GM21576 (cell line): ENCODE measurements at regions not wholly inside any gene's neighbourhood (a gene's known extent, or its start where the extent isn't known, plus 50 kb on each side); places are given as distances from the start of the nearest gene placed in this dataset.
A peak's percentile ranks its signal among the peaks of the same experiment; 100 is the strongest.

Experiments used
- ATAC-seq: cut with Tn5 transposase; IDR thresholded peaks from one replicate; pipeline ENCODE4 v1.9.1; 2021; ENCODE audit warnings: mild to moderate bottlenecking, moderate library complexity; ENCODE audit not compliant: unreplicated experiment

DNA sequence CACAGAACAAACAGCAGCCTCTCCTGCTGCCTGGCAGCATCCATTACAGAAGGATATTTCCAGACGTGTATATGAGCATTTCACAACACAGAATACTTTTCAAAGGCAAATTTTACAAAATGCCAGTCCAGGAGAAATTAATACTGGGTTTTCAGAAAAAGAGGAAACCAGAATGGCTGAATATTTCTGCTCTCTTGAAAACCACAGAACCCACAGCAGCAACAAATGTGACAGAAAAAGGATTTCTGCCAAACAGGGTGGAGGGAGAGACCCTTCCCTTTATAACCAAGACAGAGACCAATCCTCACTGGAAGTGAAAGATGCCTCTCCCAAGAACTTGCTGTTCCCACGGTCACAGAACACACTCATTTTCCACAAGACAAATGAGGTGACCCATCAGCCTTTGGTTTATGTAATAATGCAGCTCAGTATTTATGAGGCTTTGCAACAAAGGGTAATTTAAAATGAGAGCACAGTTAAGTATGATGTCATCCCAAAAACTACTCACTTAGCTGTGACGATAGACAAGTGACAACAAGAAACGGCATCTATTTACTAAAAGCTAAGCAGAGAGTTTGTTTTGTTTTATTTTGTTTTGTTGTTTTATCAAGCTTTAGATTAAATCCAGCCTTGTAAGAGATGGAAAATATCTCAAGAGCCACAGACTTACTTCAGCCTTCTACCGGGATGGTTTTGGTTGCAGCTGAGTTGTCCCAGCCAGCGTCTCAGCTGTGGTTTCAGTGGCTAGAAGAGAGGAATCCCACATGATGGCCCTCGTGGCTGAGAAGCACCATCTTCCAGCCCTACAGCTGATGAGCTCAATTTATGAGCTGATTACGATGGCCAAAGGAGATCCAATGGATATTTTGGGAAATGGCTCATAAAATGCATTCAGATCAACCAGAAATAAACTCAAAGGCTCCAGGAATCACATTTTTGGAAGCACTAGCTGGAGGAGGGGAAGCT, 249.3 kb upstream of the AGAP1 start:
- ATAC-seq: no peak

DNA sequence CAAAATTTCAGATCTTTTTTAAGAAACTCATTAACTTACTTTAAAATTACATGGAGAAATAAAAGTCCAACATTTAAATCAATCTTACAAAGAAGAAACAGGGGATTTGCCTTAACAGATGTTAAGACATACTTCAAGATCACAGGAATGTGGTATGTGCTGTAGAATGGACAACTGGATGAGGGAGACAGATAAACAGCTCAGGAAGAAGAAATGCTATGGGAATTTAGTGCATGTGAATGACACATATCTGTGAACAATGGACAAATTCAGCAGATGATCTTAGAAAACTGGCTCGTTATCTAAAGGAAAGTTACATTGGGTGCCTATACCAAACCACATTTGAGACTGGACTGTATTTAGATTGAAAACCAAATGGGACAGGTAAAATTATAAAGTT, 246.8 kb upstream of the AGAP1 start:
- ATAC-seq: no peak

DNA sequence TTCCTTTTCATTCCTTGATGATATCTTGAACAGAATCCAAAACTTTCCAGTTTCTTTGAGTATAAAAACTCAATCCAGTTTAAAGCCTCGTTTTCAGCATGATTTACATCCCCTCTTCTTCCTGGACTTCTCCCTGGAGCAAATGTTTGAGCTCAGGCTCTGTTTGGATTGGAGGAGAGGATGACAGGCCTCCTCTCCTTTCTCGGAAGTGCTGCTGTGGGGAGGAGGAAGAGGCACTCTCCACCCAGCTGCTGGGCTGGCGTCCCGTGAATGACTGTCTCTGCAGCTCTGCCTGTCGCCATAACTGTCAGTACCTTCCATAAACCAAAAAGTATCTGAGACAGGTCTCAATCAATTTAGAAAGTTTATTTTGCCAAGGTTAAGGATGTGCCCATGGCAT, 238.2 kb upstream of the AGAP1 start:
- ATAC-seq: no peak

DNA sequence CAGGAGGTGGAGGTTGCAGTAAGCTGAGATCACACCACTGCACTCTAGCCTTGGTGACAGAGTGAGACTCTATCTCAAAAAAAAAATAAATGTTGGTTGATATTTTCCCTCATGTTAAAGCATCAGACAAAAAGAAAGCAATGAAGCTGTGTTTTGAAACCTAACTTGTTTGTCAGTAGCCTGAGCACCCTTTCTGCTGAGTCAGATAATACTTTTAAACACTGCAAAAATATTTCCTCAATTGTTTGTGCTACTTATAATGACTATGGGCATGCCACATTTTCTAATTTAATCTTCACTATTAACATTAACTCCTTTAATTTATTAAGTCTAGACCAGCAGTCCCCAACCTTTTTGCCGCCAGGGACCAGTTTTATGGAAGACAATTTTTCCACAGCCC, 236.3 kb upstream of the AGAP1 start:
- no peak for ATAC-seq

DNA sequence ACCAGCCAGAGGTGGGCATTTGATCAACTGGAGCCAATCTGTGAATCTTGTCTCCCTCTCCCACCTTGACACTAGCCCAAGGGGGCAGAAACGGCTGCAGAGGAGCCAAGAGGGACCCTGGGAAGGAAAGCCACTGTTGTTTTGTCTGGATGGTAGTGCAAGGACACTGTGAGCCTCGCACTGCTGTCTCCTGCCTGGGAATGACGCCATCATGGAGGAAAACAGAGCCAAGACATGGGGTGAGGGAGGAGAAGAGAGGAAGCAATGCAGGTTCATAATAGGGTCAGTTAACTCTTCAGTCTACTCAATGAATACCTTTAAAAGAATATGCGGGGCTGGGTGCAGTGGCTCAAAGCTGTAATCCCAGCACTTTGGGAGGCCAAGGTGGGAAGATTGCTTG, 231.1 kb upstream of the AGAP1 start:
- ATAC-seq: no peak

DNA sequence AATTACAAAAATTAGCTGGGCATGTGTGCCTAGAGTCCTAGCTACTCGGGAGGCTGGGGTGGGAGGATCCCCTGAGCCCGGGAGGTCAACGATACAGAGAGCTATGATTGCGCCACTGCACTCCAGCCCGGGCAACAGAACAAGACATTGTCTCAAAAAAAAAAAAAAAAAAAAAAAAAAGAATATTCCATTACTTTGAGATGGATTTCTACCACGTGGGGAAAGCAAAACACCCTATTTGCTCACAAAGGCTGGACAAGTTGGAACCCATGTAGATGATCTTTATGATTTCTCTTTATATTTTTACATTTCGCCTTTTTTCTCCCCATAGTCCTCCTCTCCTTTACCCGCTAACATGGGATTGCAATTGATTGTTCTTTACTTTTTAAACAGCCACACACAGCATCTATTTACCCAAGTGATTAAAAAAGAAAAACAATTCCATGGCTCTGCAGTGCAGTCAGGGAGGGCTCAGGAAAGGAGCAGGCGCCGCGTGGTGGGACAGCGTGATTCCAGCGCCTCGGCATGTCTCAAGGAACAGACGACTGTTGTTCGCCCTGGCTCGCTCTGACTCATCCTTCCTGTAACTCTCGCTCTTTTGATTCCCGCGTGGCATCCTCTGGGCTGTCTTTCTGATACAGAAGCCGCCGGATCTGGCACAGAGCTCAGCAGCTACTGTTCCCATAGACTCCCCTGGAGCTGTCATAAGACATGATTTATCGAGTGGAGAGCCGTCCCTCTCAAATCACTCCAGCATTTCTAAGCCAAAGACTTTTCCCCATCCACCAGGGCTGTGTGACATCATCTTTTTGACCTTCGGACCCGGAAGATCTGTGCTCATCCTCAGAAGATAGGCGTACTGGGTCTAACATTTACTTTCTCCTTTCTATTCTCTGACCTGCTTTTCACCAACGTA, 230.4 kb upstream of the AGAP1 start:
- no peak for ATAC-seq

DNA sequence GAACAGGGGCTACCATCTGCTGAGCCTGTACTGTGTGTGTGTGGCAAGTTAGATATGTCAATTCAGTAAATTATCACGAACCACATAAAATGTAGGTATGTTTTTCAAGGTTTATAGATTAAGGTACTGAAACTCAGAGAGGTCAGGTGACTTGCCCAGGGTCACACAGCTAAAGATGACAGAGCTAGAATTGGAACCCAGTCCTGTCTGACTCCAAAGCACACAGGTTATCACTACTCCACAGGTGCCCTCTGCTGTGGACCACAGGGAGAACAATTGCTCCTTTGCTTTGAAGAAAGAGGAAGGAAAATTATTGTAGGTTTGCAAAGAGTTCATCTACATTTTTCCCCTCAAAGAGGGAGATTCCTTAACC, 229.7 kb upstream of the AGAP1 start:
- ATAC-seq: no peak

DNA sequence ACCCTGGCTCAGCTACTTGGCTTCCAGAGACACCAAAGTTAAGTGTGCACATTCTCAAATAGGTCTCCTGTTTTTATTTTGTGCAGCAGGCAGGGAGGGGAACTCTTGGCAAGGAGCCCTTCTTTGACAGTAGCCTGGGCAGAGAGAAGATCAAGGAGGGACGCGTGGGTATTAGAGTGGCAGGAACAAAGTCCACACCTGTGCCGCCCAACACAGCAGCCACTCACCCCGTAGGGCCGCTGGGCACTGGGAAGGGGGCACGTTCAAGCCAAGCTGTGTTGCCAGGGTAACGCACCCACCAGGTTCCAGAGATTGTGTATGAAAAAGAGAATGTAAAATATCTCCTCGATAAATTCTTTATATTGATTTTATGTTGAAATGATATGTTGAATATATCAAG, 229.3 kb upstream of the AGAP1 start:
- no peak for ATAC-seq

DNA sequence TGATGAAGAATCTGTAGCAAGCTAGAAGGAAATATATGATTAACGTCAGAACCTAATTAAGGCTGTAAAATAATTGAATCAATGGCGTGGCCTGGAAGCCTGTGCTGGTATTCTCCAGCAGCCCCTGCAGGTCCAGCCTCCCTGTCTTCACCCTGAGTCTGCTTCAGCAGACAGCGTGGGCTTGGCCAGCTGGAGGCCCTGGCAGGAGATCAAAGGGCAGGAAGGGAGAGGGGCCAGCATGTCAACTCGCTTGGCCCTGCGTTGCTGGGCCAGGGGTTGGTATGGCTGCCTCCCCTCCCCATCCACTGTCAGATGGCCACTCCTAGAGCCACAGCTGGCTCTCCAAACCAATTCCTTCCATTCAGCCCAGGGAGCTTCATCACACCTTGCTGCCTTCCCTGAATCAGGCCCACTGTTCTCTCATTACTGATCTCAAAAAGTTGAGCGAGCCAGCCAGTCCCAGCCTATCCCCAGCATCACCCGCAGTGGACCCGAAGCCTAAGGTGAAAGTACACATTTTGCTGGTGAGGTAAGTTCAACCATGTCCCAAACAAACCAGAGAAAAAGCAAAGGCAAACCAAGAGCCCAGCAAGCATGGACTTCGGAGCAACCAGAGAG, 228.4 kb upstream of the AGAP1 start:
- no peak for ATAC-seq

DNA sequence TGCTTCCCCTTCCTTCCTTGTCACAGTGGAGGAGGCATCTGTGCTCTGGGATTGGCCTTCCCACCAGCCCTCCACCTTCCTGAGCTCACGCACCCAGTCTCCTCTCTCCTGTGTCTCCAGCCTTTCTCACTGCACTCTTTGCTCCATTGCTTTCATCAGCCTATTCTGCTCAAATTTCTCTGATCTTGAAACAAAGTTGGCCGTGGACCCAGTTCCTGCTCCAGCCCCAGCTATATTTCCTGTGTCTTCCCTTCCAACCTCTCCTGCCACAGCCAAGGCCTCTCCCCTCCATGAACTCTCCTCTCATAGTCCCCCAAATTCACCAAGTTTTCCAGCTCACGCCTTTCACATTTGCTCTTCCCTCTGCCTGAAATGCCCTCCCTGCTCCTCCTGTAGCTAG, 226.6 kb upstream of the AGAP1 start:
- ATAC-seq: no peak

DNA sequence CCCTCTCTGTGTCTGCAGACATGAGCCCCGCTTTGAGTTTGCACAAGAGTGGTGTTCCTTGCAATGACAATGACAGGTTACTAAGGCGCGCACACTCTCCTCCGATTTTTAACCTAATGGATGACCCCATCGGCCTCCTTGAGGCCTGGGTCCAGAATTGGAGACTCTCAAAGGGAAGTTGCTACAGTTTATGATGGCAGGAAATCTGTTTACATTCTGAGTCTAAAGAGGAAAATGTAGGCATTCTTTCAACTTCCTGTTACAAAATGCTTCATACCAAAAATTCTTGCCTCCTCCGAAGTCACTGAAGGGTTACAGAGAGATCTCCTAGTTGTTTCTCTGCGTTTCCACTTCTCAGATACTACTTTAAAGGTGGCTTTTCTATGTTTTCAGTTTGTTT, 225.3 kb upstream of the AGAP1 start:
- no peak for ATAC-seq

DNA sequence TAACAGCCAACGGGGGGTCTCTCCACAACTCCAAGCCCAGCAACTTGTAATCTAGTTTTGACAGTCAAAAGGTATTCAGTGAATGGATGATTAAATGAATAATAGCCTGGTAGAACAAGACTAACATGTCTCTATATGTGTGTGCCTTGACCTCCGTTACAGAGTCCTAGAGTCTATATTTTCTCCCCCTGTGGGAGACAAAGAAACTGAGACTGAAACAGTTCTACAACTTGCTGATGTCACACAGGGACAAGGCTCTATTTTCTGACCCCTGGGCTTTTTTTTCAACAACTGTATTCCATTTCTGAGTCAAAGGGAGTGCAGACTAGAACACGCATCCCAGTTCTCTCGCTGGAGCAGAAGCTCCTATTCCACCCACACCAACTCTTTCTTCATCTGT, 223.6 kb upstream of the AGAP1 start:
- ATAC-seq: no peak

DNA sequence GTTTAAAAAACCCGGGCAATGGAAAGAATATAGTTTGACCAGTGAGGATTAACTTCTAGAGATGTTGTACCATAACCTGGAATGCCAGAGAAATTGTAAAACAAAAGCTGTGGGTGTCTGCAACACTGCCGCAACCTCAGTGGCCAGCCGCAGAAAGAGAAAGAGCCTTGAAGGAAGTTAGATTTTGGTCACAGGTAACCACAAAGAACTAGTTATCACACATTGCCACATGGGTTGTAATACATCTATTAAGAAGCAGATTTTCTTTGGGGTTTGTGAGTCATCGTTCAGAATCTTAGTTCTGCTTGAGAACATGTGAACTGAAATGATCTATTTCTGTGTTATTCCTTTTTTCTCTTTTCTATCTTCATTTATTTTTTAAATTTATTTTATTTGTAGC, 222.9 kb upstream of the AGAP1 start:
- ATAC-seq: peak; percentile 96

DNA sequence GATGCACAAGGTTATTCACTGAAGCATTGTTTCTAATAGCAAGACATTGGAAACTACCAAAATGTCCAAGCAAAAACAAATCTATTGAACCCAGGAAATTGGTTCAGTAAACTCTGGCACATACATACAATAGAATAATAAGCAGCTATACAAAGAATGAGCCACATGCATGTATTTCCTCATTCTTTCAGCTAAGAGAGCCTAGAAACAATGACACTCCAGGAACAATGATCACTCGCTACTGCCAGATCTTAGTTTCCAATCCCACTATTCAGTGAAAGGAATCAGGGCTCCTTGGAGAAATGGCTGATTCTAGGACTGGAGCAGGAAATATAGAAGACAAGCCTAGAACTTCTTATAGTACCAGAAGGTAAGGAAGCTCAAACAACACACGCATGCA, 221.9 kb upstream of the AGAP1 start:
- ATAC-seq: no peak

DNA sequence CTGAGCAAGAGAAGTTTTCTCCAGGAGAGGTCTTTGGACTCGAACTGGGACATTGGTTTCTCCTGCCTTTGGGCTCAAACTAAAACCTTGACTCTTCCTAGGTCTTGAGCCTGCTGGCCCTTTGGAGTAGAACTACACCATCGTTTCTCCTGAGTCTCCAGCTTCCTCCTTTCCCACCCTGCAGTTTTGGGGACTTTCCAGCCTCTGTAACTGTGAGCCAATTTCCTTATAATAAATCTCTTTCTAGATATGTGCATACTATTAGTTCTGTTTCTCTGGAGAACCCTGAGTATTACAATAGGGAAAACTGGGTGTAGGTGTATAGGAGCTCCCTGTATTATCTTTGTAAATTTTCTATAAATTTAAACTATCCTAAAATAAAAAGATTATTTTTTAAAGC, 219.8 kb upstream of the AGAP1 start:
- ATAC-seq: no peak

DNA sequence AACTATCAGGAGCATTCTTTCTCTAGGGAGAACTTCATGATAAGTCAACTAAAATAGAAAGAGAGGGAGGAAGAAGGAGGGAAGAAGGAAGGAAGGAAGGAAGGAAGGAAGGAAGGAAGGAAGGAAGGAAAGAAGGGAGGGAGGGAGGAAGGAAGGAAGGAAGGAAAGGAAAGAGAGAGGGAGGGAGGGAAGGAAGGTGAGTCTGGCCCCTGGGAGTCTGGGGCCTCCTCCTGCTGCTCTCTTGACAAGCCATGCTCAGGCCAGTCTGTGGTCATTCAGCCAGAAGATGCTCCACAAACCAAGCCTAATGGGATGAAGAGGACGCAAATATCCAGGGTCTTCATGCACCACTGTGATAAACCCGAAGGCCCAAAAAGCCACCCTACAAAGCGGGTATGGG, 216.4 kb upstream of the AGAP1 start:
- ATAC-seq: no peak

DNA sequence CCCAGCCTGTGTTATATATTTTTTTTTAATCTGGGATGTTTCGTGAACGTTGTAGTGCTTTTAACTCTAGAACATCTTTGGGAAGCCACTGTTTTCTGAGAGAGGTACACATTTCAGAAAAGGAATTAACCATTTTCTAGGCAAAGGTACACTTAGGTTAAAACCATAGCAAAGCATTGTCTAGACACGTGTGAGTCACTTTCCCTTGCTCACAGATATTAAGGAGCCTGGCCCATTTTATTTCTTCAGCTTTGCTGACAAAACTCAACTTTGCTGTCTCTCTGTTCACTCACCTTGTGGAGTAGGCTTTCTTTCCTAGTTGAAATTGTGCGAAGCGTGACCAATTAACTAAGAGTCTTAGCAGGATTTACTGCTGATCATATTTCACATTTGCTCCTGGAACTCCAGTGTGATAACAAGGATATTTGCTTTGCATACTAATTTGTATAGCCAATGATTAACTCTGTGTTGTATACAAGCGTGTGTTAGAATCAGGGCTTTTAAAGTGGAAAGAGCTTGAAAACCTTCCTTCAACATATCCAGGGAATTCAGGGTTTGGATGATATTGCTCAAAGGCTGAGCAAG, 215.0 kb upstream of the AGAP1 start:
- ATAC-seq: no peak

DNA sequence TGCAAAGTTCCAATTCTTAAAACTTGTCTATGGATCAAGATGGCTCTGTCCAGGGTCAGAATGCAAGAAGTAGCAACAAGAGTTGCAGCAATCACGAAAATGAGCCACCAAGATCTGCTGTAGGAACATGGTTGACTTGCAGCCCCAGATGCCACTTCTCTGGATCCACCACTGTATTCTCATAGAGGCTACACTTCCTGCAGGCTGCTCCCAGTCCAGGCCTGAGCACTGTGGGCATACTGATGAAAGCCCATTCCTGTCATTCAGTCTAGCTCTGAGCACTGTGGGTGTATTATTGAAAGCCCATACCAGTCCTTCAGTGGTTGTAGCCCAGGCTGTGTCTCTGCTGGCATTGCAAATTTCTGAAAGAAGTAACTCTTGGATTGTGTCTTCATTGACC, 213.9 kb upstream of the AGAP1 start:
- no peak for ATAC-seq

DNA sequence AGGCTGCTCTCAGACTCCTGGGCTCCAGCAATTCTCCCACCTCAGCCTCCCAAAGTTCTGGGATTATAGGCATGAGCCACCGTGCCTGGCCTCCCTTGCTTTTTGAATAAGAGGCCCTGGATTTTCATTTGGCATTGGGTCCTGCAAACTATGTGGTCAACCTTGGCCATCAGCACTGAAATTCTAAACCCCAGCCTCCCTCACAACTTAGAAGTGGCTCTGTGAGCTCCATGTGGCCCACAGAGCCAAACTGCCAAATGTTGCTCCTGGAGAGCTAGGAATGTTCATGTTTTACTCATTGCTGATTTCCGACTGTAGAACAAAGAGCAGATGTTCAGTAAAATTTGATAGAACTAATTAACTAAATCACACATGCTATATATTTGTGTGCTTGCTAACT, 210.6 kb upstream of the AGAP1 start:
- no peak for ATAC-seq

DNA sequence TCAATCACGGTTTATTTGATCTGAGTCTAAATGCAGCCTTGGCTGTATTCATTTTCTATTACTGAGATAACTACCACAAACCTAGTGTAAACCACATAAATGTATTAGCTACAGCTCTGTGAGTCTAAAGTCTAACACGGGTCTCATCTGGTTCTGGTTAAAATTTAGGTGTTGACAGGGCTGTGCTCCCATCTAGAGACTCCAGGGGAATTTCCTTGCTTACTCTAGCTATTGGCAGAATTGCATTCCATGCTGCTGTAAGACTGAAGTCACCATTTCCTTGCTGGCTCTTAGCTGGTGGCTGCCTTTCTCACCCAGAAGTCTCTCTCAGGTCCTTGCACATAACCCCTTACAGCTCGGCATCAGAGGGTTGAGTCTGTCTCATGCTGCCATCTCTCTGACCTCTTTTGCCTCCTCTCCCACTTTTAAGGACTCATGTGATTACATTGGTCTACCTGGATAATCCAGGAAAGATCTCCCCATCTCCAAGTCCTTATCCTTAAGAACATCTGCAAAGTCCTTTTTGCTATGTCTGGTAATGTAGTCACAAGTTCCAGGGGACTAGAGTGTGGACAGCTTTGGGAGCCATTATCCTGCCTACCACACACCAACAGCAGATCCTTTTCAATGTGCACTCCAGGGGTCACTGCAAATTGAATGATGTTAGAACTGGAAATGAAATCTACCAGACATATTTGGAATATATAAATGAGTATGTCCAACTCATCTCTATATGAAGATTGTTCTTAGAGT, 207.0 kb upstream of the AGAP1 start:
- no peak for ATAC-seq

DNA sequence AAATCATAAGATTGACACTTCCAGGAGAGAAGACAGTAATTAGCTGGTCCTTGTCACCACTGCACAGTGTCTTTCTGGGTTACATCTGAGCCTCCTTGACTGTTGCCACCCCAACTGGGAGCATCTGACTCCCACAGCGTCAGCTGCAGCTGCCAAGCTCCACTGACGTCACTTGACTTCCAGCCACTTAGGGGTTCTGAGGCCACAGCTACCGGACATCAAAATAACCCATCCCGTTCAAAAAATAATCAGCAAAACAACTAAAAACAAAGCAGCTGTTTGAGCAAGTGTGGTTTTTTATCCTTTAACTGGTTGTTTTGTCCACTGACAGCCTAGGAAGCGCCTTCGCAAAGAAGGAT, 206.5 kb upstream of the AGAP1 start:
- no peak for ATAC-seq
